Panc1 (cell line): ENCODE measurements at regions not wholly inside any gene's neighbourhood (a gene's known extent, or its start where the extent isn't known, plus 50 kb on each side); places are given as distances from the start of the nearest gene placed in this dataset.

ENCODE experiments used
- ATAC-seq: fragments of 200-7000 bp; cut with Tn5 transposase; 2 replicates; pipeline ENCODE4 v1.9.1; 2020; ENCODE audit warnings: mild to moderate bottlenecking, moderate library complexity
- BruUV-seq: library from RNA; stranded (reverse); fragments of 400-500 nt; replicated peaks from 2 replicates; lab custom pipeline; 2021; lab: Mats Ljungman, UMichigan
- CTCF ChIA-PET: fragments of 300-600 bp; sonication (Branson Sonifier 250); formaldehyde crosslinking; loops from one replicate; lab custom pipeline; 2022; ENCODE audit warnings: antibody characterized with exemption; lab: Charles Lee
- POLR2A ChIA-PET: fragments of 300-600 bp; sonication (Branson Sonifier 250); formaldehyde crosslinking; loops from one replicate; lab custom pipeline; 2022; ENCODE audit warnings: antibody characterized with exemption; lab: Charles Lee
- DNase-seq: peaks from one replicate; pipeline ENCODE4 v3.0.0-alpha.2; 2010; ENCODE audit warnings: low read depth, low spot score
- H3K27ac ChIP-seq: 2 replicates; pipeline ENCODE4 v1.5.1; 2011; ENCODE audit warnings: mild to moderate bottlenecking, low read length, inconsistent platforms
- H3K27me3 ChIP-seq: fragments of 200-500 bp; sonication (Bioruptor generic); 2 replicates; pipeline ENCODE4 v1.6.0; 2014; ENCODE audit warnings: low read length, inconsistent platforms; ENCODE audit not compliant: control insufficient read depth, insufficient read depth
- H3K36me3 ChIP-seq: fragments of 200-500 bp; sonication (Bioruptor generic); 2 replicates; pipeline ENCODE4 v1.5.1; 2014; ENCODE audit warnings: inconsistent platforms, mild to moderate bottlenecking, low read length, moderate library complexity; ENCODE audit not compliant: control insufficient read depth, insufficient read depth
- H3K4me1 ChIP-seq: 2 replicates; pipeline ENCODE4 v1.5.1; 2011; ENCODE audit warnings: inconsistent platforms, mild to moderate bottlenecking, low read length, moderate library complexity; ENCODE audit not compliant: control insufficient read depth, insufficient read depth
- H3K4me3 ChIP-seq, 2 experiments: 2 replicates each; pipeline ENCODE4 v1.5.1; 2011 to 2012; ENCODE audit warnings: low read depth in 2 of 2, low read length in 2 of 2, mild to moderate bottlenecking in 2 of 2, inconsistent platforms in 1 of 2, moderate library complexity in 1 of 2
- H3K9me3 ChIP-seq: fragments of 200-500 bp; sonication (Bioruptor generic); 2 replicates; pipeline ENCODE4 v1.5.1; 2014; ENCODE audit warnings: low read depth, mild to moderate bottlenecking, inconsistent platforms, low read length, moderate library complexity; ENCODE audit not compliant: control insufficient read depth, insufficient read depth
- CTCF ChIP-seq: fragments of 450-650 bp; IDR thresholded peaks from 2 replicates; pipeline ENCODE4 v1.5.1; 2017; ENCODE audit warnings: mild to moderate bottlenecking
- POLR2AphosphoS5 ChIP-seq: IDR thresholded peaks from 2 replicates; pipeline ENCODE4 v1.6.1; 2012; ENCODE audit warnings: mild to moderate bottlenecking, low read depth, low read length, moderate library complexity
- REST ChIP-seq, 2 experiments: IDR thresholded peaks; 2 replicates each; pipeline ENCODE4 v1.6.1; 2011 to 2012; ENCODE audit warnings: low read depth in 2 of 2, control low read depth in 1 of 2, low read length in 1 of 2, mild to moderate bottlenecking in 1 of 2, moderate library complexity in 1 of 2; ENCODE audit not compliant: insufficient read depth in 1 of 2
- SIN3A ChIP-seq: IDR thresholded peaks from 2 replicates; pipeline ENCODE4 v1.6.1; 2012; ENCODE audit warnings: low read depth, mild to moderate bottlenecking, low read length, moderate library complexity, borderline replicate concordance; ENCODE audit not compliant: insufficient read depth
- TCF7L2 ChIP-seq: IDR thresholded peaks from 2 replicates; pipeline ENCODE4 v1.6.1; 2011; ENCODE audit warnings: mild to moderate bottlenecking, low read depth, low read length, inconsistent platforms
- in situ Hi-C: cut with HindIII; loops from 2 replicates; pipeline ENCODE4 v1.10.0; 2016; ENCODE audit warnings: low sequenced_read_pairs, low pct_unique_long_range_greater_than_20kb
- intact Hi-C: fragments of 100-400 bp; cut with micrococcal nuclease; formaldehyde crosslinking; loops from one replicate; pipeline ENCODE4 v1.10.0; 2022; ENCODE audit not compliant: unreplicated experiment

- H3K9me3 ChIP-seq, result no peaks in the 10 kb centered on the region
- no peaks in the 10 kb centered on the region for H3K36me3 ChIP-seq
- no peak overlapping the region for H3K4me3 ChIP-seq
- ChIA-PET CTCF (no interaction called here), POLR2A (no interaction called here)
- TF ChIP-seq SIN3A, result no peak
- no peak for TF ChIP-seq POLR2AphosphoS5
- TF ChIP-seq REST (IDR thresholded peaks at IDR 0.05; ENCODE audit: insufficient read depth in 1 of 2, low read depth in 2 of 2, low read length in 1 of 2), result no peak
- TF ChIP-seq CTCF, result no peak
- no peak for TF ChIP-seq TCF7L2
- H3K27me3 ChIP-seq, result no peaks in the 10 kb centered on the region
- ATAC-seq (no peak), DNase-seq (no peak)
- intact Hi-C loops (no loop called here), in situ Hi-C loops (no loop called here)
- no TSS peak for BruUV-seq
- H3K27ac ChIP-seq, result peak overlapping the region; percentile 45
- H3K4me1 ChIP-seq, result peaks cover 57% of the 10 kb centered on the region
These were observed 57.1 kb upstream of the MACF1 start for GRCh38 chr1:39147099-39148025.

GRCh38 chr1:39148942-39149341, 55.6 kb upstream of the MACF1 start:
- Histone ChIP-seq H3K4me3 (no peak overlapping the region), H3K9me3 (no peaks in the 10 kb centered on the region), H3K27me3 (no peaks in the 10 kb centered on the region), H3K36me3 (no peaks in the 10 kb centered on the region), H3K4me1 (peaks cover 65% of the 10 kb centered on the region), H3K27ac (0 out of 2 replicates have a peak overlapping the region, but pooled peaks have one; percentile 35)
- intact Hi-C loops, result no loop called here
- DNase-seq (no peak), ATAC-seq (no peak)
- ChIA-PET CTCF (no interaction called here), POLR2A (no interaction called here)
- TF ChIP-seq POLR2AphosphoS5 (no peak), REST (IDR thresholded peaks at IDR 0.05; ENCODE audit: insufficient read depth in 1 of 2, low read depth in 2 of 2, low read length in 1 of 2) (no peak), CTCF (no peak), TCF7L2 (no peak), SIN3A (no peak)
- in situ Hi-C loops, result no loop called here
- no TSS peak for BruUV-seq
